H1 (cell line): ENCODE measurements at regions not wholly inside any gene's neighbourhood (a gene's known extent, or its start where the extent isn't known, plus 50 kb on each side); places are given as distances from the start of the nearest gene placed in this dataset.

Experiments
- CTCF ChIA-PET: fragments of 300-600 bp; sonication (Branson Sonifier 250); formaldehyde crosslinking; loops from one replicate; lab custom pipeline; 2021; ENCODE audit not compliant: partially characterized antibody; lab: Charles Lee
- POLR2A ChIA-PET: fragments of 300-600 bp; sonication (Branson Sonifier 250); formaldehyde crosslinking; loops from one replicate; lab custom pipeline; 2021; ENCODE audit warnings: inconsistent platforms; ENCODE audit not compliant: partially characterized antibody; lab: Charles Lee
- DNase-seq, 2 experiments: peaks; one replicate each; pipeline versions ENCODE4 v3.0.0 to v3.0.0-alpha.2; 2010 to 2022; ENCODE audit warnings: low spot score in 2 of 2, low read depth in 1 of 2, mixed read lengths in 1 of 2
- FAIRE-seq: peaks from 2 replicates; lab custom pipeline; 2011; peaks lifted over from hg19 to GRCh38; lab: Jason Lieb, UNC
- H2AFZ ChIP-seq: 2 replicates; pipeline ENCODE4 v1.8.1; 2012; ENCODE audit warnings: low read length, inconsistent platforms
- H2AK5ac ChIP-seq: 2 replicates; pipeline ENCODE4 v1.6.1; 2013; ENCODE audit warnings: low read depth, low read length
- H2BK120ac ChIP-seq: replicated peaks from 2 replicates; pipeline ENCODE3; 2013; ENCODE audit warnings: low read depth, low read length, inconsistent platforms
- H2BK12ac ChIP-seq: 2 replicates; pipeline ENCODE4 v1.6.1; 2013; ENCODE audit warnings: low read depth, low read length
- H2BK15ac ChIP-seq: 2 replicates; pipeline ENCODE4 v1.6.1; 2013; ENCODE audit warnings: low read length
- H2BK20ac ChIP-seq: 2 replicates; pipeline ENCODE4 v1.6.1; 2013; ENCODE audit warnings: low read length
- H2BK5ac ChIP-seq: 2 replicates; pipeline ENCODE4 v1.6.1; 2013; ENCODE audit warnings: low read depth, low read length
- H3K14ac ChIP-seq: 2 replicates; pipeline ENCODE4 v1.6.1; 2013; ENCODE audit warnings: inconsistent platforms; ENCODE audit not compliant: insufficient read length
- H3K18ac ChIP-seq: 2 replicates; pipeline ENCODE4 v1.6.1; 2013; ENCODE audit warnings: low read length; ENCODE audit errors: extremely low read depth
- H3K23ac ChIP-seq: 2 replicates; pipeline ENCODE4 v1.6.1; 2013; ENCODE audit warnings: inconsistent platforms; ENCODE audit not compliant: insufficient read length
- H3K23me2 ChIP-seq: 2 replicates; pipeline ENCODE4 v1.6.1; 2013; ENCODE audit warnings: low read depth, low read length
- H3K27ac ChIP-seq: 2 replicates; pipeline ENCODE4 v1.6.1; 2011; ENCODE audit warnings: low read depth, low read length, inconsistent platforms
- H3K27me3 ChIP-seq, 4 experiments: replicated peaks in 1 of 4; 1 replicate in 1 of 4; 2 replicates in 3 of 4; pipeline versions ENCODE4 v1.6.1 to v1.8.1; 2011 to 2013; ENCODE audit warnings: low read length in 3 of 4, mild to moderate bottlenecking in 3 of 4, inconsistent platforms in 2 of 4, mixed read lengths in 2 of 4, moderate library complexity in 1 of 4; ENCODE audit not compliant: control insufficient read depth in 3 of 4, insufficient read depth in 3 of 4; ENCODE audit errors: extremely low read depth in 1 of 4
- H3K36me3 ChIP-seq, 4 experiments: 2 replicates each; pipeline versions ENCODE4 v1.6.1 to v1.8.1; 2011 to 2013; ENCODE audit warnings: mild to moderate bottlenecking in 4 of 4, low read length in 3 of 4, moderate library complexity in 2 of 4, control low read depth in 1 of 4, inconsistent platforms in 1 of 4; ENCODE audit not compliant: insufficient read depth in 4 of 4, control insufficient read depth in 2 of 4
- H3K4ac ChIP-seq: replicated peaks from 2 replicates; pipeline ENCODE3; 2013; ENCODE audit warnings: low read length, low read depth, mixed read lengths, inconsistent platforms; ENCODE audit not compliant: insufficient read length
- H3K4me1 ChIP-seq, 4 experiments: replicated peaks in 1 of 4; 1 replicate in 1 of 4; 2 replicates in 3 of 4; pipeline versions ENCODE4 v1.6.1 to v1.8.1; 2011 to 2013; ENCODE audit warnings: low read length in 3 of 4, inconsistent platforms in 2 of 4, mixed read lengths in 1 of 4; ENCODE audit not compliant: insufficient read depth in 4 of 4, control insufficient read depth in 3 of 4
- H3K4me2 ChIP-seq, 2 experiments: 2 replicates each; pipeline versions ENCODE4 v1.6.1 to v1.8.1; 2011 to 2013; ENCODE audit warnings: low read depth in 2 of 2, low read length in 2 of 2, control low read depth in 1 of 2, inconsistent platforms in 1 of 2, mild to moderate bottlenecking in 1 of 2; ENCODE audit not compliant: insufficient read depth in 1 of 2
- H3K4me3 ChIP-seq, 4 experiments: fragments of 200-600, 300-600 bp in 1 of 4; sonication (generic), shearing (Covaris generic), sonication (Bioruptor Twin) in 1 of 4; 2 replicates each; pipeline versions ENCODE4 v1.5.1 to v1.8.1; 2011 to 2016; ENCODE audit warnings: low read length in 4 of 4, low read depth in 3 of 4, control low read depth in 2 of 4, inconsistent platforms in 2 of 4, mild to moderate bottlenecking in 2 of 4, mixed read lengths in 1 of 4, moderate library complexity in 1 of 4; ENCODE audit not compliant: insufficient read depth in 2 of 4; ENCODE audit errors: extremely low read depth in 1 of 4
- H3K56ac ChIP-seq: replicated peaks from 2 replicates; pipeline ENCODE3; 2013; ENCODE audit warnings: low read depth, mild to moderate bottlenecking, mixed read lengths, low read length, inconsistent platforms; ENCODE audit not compliant: insufficient read length
- H3K79me1 ChIP-seq: 2 replicates; pipeline ENCODE4 v1.6.1; 2013; ENCODE audit warnings: low read depth, low read length, control low read depth
- H3K79me2 ChIP-seq, 2 experiments: 2 replicates each; pipeline versions ENCODE4 v1.6.1 to v1.8.1; 2012 to 2013; ENCODE audit warnings: low read length in 2 of 2, mild to moderate bottlenecking in 2 of 2, inconsistent platforms in 1 of 2; ENCODE audit not compliant: insufficient read depth in 2 of 2, control insufficient read depth in 1 of 2
- H3K9ac ChIP-seq, 4 experiments: replicated peaks in 1 of 4; 1 replicate in 1 of 4; 2 replicates in 3 of 4; pipeline versions ENCODE4 v1.6.1 to v1.8.1; 2011 to 2013; ENCODE audit warnings: low read depth in 3 of 4, low read length in 3 of 4, control low read depth in 2 of 4, mild to moderate bottlenecking in 2 of 4, moderate library complexity in 2 of 4, inconsistent platforms in 1 of 4; ENCODE audit errors: extremely low read depth in 1 of 4
- H3K9me3 ChIP-seq, 2 experiments: 2 replicates each; pipeline versions ENCODE4 v1.6.1 to v1.8.1; 2012 to 2013; ENCODE audit warnings: mild to moderate bottlenecking in 2 of 2, moderate library complexity in 2 of 2, control low read depth in 1 of 2, inconsistent platforms in 1 of 2, low read depth in 1 of 2, low read length in 1 of 2, mixed read lengths in 1 of 2; ENCODE audit not compliant: insufficient read depth in 2 of 2
- H4K20me1 ChIP-seq, 2 experiments: replicated peaks in 1 of 2; 2 replicates each; pipeline versions ENCODE3 to v1.8.1; 2011 to 2013; ENCODE audit warnings: inconsistent platforms in 2 of 2, low read length in 2 of 2, mild to moderate bottlenecking in 1 of 2; ENCODE audit not compliant: insufficient read depth in 2 of 2, control insufficient read depth in 1 of 2
- H4K5ac ChIP-seq: 2 replicates; pipeline ENCODE4 v1.6.1; 2013; ENCODE audit warnings: low read length, low read depth, mixed read lengths, inconsistent platforms; ENCODE audit not compliant: insufficient read length
- H4K8ac ChIP-seq: 2 replicates; pipeline ENCODE4 v1.8.0; 2013; ENCODE audit warnings: mild to moderate bottlenecking, moderate library complexity, low read length, inconsistent platforms; ENCODE audit not compliant: insufficient read depth; ENCODE audit errors: extremely low read depth
- H4K91ac ChIP-seq: replicated peaks from 2 replicates; pipeline ENCODE3; 2013; ENCODE audit warnings: low read length, mixed read lengths, inconsistent platforms; ENCODE audit not compliant: insufficient read length
- CTCF ChIP-seq, 3 experiments: IDR thresholded peaks; 1 replicate in 2 of 3; 2 replicates in 1 of 3; pipeline versions ENCODE4 v1.5.1 to v1.6.1; 2011; ENCODE audit warnings: low read length in 3 of 3, mild to moderate bottlenecking in 3 of 3, inconsistent platforms in 2 of 3, low read depth in 1 of 3, moderate library complexity in 1 of 3; ENCODE audit not compliant: insufficient read depth in 1 of 3; ENCODE audit errors: control extremely low read depth in 1 of 3
- TEAD4 ChIP-seq: IDR thresholded peaks from 2 replicates; pipeline ENCODE4 v1.6.1; 2012; ENCODE audit warnings: low read depth, low read length, inconsistent platforms, mixed read lengths
- WGBS, 2 experiments: shearing (Covaris generic) in 1 of 2; methylation state at CpG; one replicate each; pipeline versions ENCODE4 v1.1.6 to v1.1.7; 2013 to 2015; ENCODE audit warnings: low lambda C conversion rate in 2 of 2, mixed read lengths in 2 of 2, inconsistent platforms in 1 of 2, low coverage in 1 of 2, missing lambda C conversion rate in 1 of 2; ENCODE audit not compliant: insufficient replicate concordance in 2 of 2, insufficient coverage in 1 of 2, insufficient read length in 1 of 2; ENCODE audit errors: extremely low coverage in 1 of 2, missing lambda C conversion rate in 1 of 2; 5-methylcytosine and 5-hydroxymethylcytosine counted together

- Histone ChIP-seq H4K8ac (no peak overlapping the region), H3K23me2 (no peaks in the 10 kb centered on the region), H4K5ac (no peak overlapping the region), H3K4me2 (no peak overlapping the region), H2BK12ac (no peak overlapping the region), H3K27ac (no peak overlapping the region), H3K79me1 (no peaks in the 10 kb centered on the region), H3K79me2 (no peaks in the 10 kb centered on the region), H4K20me1 (no peaks in the 10 kb centered on the region), H3K36me3 (0 out of 8 replicates have a peak, but pooled peaks cover 0 to 2% (median 0%) of the 10 kb centered on the region in 4 experiments), H3K23ac (no peak overlapping the region), H2BK5ac (no peak overlapping the region), H4K91ac (no peak overlapping the region), H3K56ac (no peak overlapping the region), H3K18ac (no peak overlapping the region), H2BK120ac (no peak overlapping the region), H3K27me3 (no peaks in the 10 kb centered on the region), H3K9me3 (peaks cover 0 to 9% of the 10 kb centered on the region in 2 experiments), H2AK5ac (no peak overlapping the region), H3K9ac (no peak overlapping the region), H3K4ac (no peak overlapping the region), H3K14ac (no peak overlapping the region), H2AFZ (no peak overlapping the region), H2BK15ac (no peak overlapping the region), H2BK20ac (no peak overlapping the region), H3K4me1 (peaks cover 3 to 13% (median 6%) of the 10 kb centered on the region in 4 experiments; a peak in 6 of 7 replicates), H3K4me3 (no peak overlapping the region)
- ChIA-PET POLR2A (no interaction called here), CTCF (interaction anchor here (1.0 to 1.2 kb wide), 2 partner anchors 67 to 353 kb away, joined by 3 read pairs; no protein-coding TSS in a partner anchor)
- 92% methylated on average over 2 of the region's 2 CpGs; no CpG with 5 or more reads in 1 of the 2 experiments for WGBS, 2 experiments
- DNase-seq (no peak), FAIRE-seq (no peak)
- TF ChIP-seq CTCF (IDR thresholded peaks at IDR 0.05; ENCODE audit: control extremely low read depth in 1 of 3, insufficient read depth in 1 of 3, low read depth in 1 of 3, low read length in 3 of 3) (no peak), TEAD4 (0 out of 2 replicates have a peak, but pooled peaks have one; percentile 14)
Observed at GRCh38 chr5:113694576-113694975, 181.1 kb downstream of the YTHDC2 start.
